Hepatocyte (in vitro differentiated cells): ENCODE measurements at regions not wholly inside any gene's neighbourhood (a gene's known extent, or its start where the extent isn't known, plus 50 kb on each side); places are given as distances from the start of the nearest gene placed in this dataset.

Experiments
- DNase-seq: peaks from one replicate; pipeline ENCODE4 v3.0.0-alpha.2; 2016; ENCODE audit warnings: low spot score
- H2AFZ ChIP-seq: fragments of 200-600 bp; sonication (generic); 2 replicates; pipeline ENCODE4 v1.6.0; 2016; ENCODE audit warnings: antibody characterized with exemption, mild to moderate bottlenecking
- H3K27ac ChIP-seq: fragments of 200-600 bp; sonication (generic); 2 replicates; pipeline ENCODE4 v1.5.1; 2016; ENCODE audit warnings: mild to moderate bottlenecking
- H3K27me3 ChIP-seq: fragments of 200-600 bp; sonication (generic); 2 replicates; pipeline ENCODE4 v1.6.1; 2016
- H3K36me3 ChIP-seq: fragments of 200-600 bp; sonication (generic); replicated peaks from 2 replicates; pipeline ENCODE4 v1.5.1; 2016; ENCODE audit warnings: low read depth; ENCODE audit not compliant: insufficient read depth
- H3K4me1 ChIP-seq: fragments of 200-600 bp; sonication (generic); 2 replicates; pipeline ENCODE4 v1.5.1; 2016; ENCODE audit warnings: mild to moderate bottlenecking, moderate library complexity; ENCODE audit not compliant: insufficient read depth
- H3K4me2 ChIP-seq: fragments of 200-600 bp; sonication (generic); 2 replicates; pipeline ENCODE4 v1.6.0; 2016
- H3K4me3 ChIP-seq: fragments of 200-600 bp; sonication (generic); 2 replicates; pipeline ENCODE4 v1.5.1; 2016; ENCODE audit warnings: mild to moderate bottlenecking
- H3K79me2 ChIP-seq: fragments of 200-600 bp; sonication (generic); 2 replicates; pipeline ENCODE4 v1.6.0; 2017; ENCODE audit warnings: mild to moderate bottlenecking
- H3K9me2 ChIP-seq: fragments of 200-600 bp; sonication (generic); replicated peaks from 2 replicates; pipeline ENCODE4 v1.6.0; 2017; ENCODE audit warnings: mild to moderate bottlenecking; ENCODE audit not compliant: insufficient read depth
- H3K9me3 ChIP-seq: fragments of 200-600 bp; sonication (generic); 2 replicates; pipeline ENCODE4 v1.5.1; 2016; ENCODE audit warnings: low read depth, mild to moderate bottlenecking
- H4K20me1 ChIP-seq: fragments of 200-600 bp; sonication (generic); 2 replicates; pipeline ENCODE4 v1.6.0; 2016; ENCODE audit warnings: mild to moderate bottlenecking; ENCODE audit not compliant: insufficient read depth, poor library complexity, severe bottlenecking
- CTCF ChIP-seq: fragments of 200-600 bp; sonication (generic); IDR thresholded peaks from 2 replicates; pipeline ENCODE4 v1.5.1; 2016; ENCODE audit warnings: antibody characterized with exemption, mild to moderate bottlenecking; ENCODE audit not compliant: poor library complexity
- EZH2 ChIP-seq: fragments of 200-600 bp; sonication (generic); IDR thresholded peaks from 2 replicates; pipeline ENCODE4 v1.6.1; 2016; ENCODE audit warnings: antibody characterized with exemption, mild to moderate bottlenecking, borderline replicate concordance
- EZH2phosphoT487 ChIP-seq: fragments of 200-600 bp; sonication (generic); IDR thresholded peaks from one replicate; pipeline ENCODE4 v1.6.1; 2018; ENCODE audit warnings: antibody characterized with exemption, mild to moderate bottlenecking, low read depth, moderate library complexity; ENCODE audit not compliant: unreplicated experiment, severe bottlenecking
- WGBS: methylation state at CpG from one replicate; pipeline ENCODE4 v1.1.6; 2016; ENCODE audit warnings: low lambda C conversion rate; ENCODE audit errors: missing lambda C conversion rate; 5-methylcytosine and 5-hydroxymethylcytosine counted together

GRCh38 chr10:111698711-111699110, 484.9 kb downstream of the GPAM start:
- H3K9me2 ChIP-seq, result no peaks in the 10 kb centered on the region
- H3K79me2 ChIP-seq, result no peaks in the 10 kb centered on the region
- H3K36me3 ChIP-seq, result no peaks in the 10 kb centered on the region
- H3K27ac ChIP-seq, result no peak overlapping the region
- no peak overlapping the region for H3K4me3 ChIP-seq
- DNase-seq, result no peak
- no peak for TF ChIP-seq EZH2
- TF ChIP-seq CTCF, result no peak
- no peak for TF ChIP-seq EZH2phosphoT487
- H3K27me3 ChIP-seq, result no peaks in the 10 kb centered on the region
- H2AFZ ChIP-seq, result no peak overlapping the region
- no peak overlapping the region for H3K4me2 ChIP-seq
- 87% methylated on average over 2 of the region's 2 CpGs for WGBS
- H3K9me3 ChIP-seq, result no peaks in the 10 kb centered on the region
- no peaks in the 10 kb centered on the region for H4K20me1 ChIP-seq
- H3K4me1 ChIP-seq, result no peaks in the 10 kb centered on the region

GRCh38 chr10:111703986-111704385, 479.6 kb downstream of the GPAM start:
- no peak for TF ChIP-seq EZH2
- no peak for TF ChIP-seq CTCF
- no peak for TF ChIP-seq EZH2phosphoT487
- Histone ChIP-seq H3K9me3 (no peaks in the 10 kb centered on the region), H3K9me2 (no peaks in the 10 kb centered on the region), H3K4me2 (no peak overlapping the region), H3K27me3 (no peaks in the 10 kb centered on the region), H3K4me1 (no peaks in the 10 kb centered on the region), H3K36me3 (no peaks in the 10 kb centered on the region), H3K4me3 (no peak overlapping the region), H2AFZ (no peak overlapping the region), H3K27ac (no peak overlapping the region), H4K20me1 (no peaks in the 10 kb centered on the region), H3K79me2 (no peaks in the 10 kb centered on the region)
- 83% methylated on average over 2 of the region's 2 CpGs for WGBS
- DNase-seq, result no peak

GRCh38 chr10:111705021-111705420, 478.5 kb downstream of the GPAM start:
- Histone ChIP-seq H3K4me1 (no peaks in the 10 kb centered on the region), H3K4me2 (no peak overlapping the region), H3K9me3 (no peaks in the 10 kb centered on the region), H3K36me3 (no peaks in the 10 kb centered on the region), H2AFZ (no peak overlapping the region), H3K27ac (no peak overlapping the region), H4K20me1 (no peaks in the 10 kb centered on the region), H3K27me3 (no peaks in the 10 kb centered on the region), H3K9me2 (no peaks in the 10 kb centered on the region), H3K79me2 (no peaks in the 10 kb centered on the region), H3K4me3 (no peak overlapping the region)
- 89% methylated on average over 2 of the region's 2 CpGs for WGBS
- TF ChIP-seq EZH2phosphoT487, result no peak
- DNase-seq, result no peak

GRCh38 chr10:111706331-111706730, 477.2 kb downstream of the GPAM start:
- H3K4me2 ChIP-seq, result no peak overlapping the region
- no peaks in the 10 kb centered on the region for H3K9me2 ChIP-seq
- no peaks in the 10 kb centered on the region for H3K36me3 ChIP-seq
- no peaks in the 10 kb centered on the region for H3K27me3 ChIP-seq
- H3K27ac ChIP-seq, result no peak overlapping the region
- no peaks in the 10 kb centered on the region for H3K4me1 ChIP-seq
- TF ChIP-seq CTCF (no peak), EZH2 (no peak), EZH2phosphoT487 (no peak)
- H3K79me2 ChIP-seq, result no peaks in the 10 kb centered on the region
- H4K20me1 ChIP-seq, result no peaks in the 10 kb centered on the region
- no peak overlapping the region for H3K4me3 ChIP-seq
- no peak overlapping the region for H2AFZ ChIP-seq
- no peak for DNase-seq
- WGBS, result 97% methylated on average over 4 of the region's 4 CpGs
- H3K9me3 ChIP-seq, result no peaks in the 10 kb centered on the region
